ENCODE measurements at regions not wholly inside any gene's neighbourhood (a gene's known extent, or its start where the extent isn't known, plus 50 kb on each side); places are given as distances from the start of the nearest gene placed in this dataset.
A peak's percentile ranks its signal among the peaks of the same experiment; 100 is the strongest.

GRCh38 chr9:14428781-14429230, 114.9 kb upstream of the NFIB start:
- no peak overlapping the region for H3K27ac ChIP-seq
- H3K4me2 ChIP-seq (ENCODE audit: low read length) = peak overlapping the region; percentile 12
- no peaks in the 10 kb centered on the region for H3K27me3 ChIP-seq (ENCODE audit: control insufficient read depth, insufficient read depth, low read length)
- no peaks in the 10 kb centered on the region for H3K9me3 ChIP-seq (ENCODE audit: control insufficient read depth, low read length)
- TF ChIP-seq, protein P1, sequence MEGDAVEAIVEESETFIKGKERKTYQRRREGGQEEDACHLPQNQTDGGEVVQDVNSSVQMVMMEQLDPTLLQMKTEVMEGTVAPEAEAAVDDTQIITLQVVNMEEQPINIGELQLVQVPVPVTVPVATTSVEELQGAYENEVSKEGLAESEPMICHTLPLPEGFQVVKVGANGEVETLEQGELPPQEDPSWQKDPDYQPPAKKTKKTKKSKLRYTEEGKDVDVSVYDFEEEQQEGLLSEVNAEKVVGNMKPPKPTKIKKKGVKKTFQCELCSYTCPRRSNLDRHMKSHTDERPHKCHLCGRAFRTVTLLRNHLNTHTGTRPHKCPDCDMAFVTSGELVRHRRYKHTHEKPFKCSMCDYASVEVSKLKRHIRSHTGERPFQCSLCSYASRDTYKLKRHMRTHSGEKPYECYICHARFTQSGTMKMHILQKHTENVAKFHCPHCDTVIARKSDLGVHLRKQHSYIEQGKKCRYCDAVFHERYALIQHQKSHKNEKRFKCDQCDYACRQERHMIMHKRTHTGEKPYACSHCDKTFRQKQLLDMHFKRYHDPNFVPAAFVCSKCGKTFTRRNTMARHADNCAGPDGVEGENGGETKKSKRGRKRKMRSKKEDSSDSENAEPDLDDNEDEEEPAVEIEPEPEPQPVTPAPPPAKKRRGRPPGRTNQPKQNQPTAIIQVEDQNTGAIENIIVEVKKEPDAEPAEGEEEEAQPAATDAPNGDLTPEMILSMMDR (IDR thresholded peaks at IDR 0.05) = peak; percentile 21
- no peaks in the 10 kb centered on the region for H3K79me2 ChIP-seq
- no peak overlapping the region for H3K9ac ChIP-seq
- H3K36me3 ChIP-seq (ENCODE audit: control insufficient read depth, insufficient read depth, low read length) = no peaks in the 10 kb centered on the region
- no peaks in the 10 kb centered on the region for H3K4me1 ChIP-seq
- H2AFZ ChIP-seq = no peak overlapping the region
- no peak overlapping the region for H3K4me3 ChIP-seq (ENCODE audit: low read depth, low read length)

- H3K27ac ChIP-seq = no peak overlapping the region
- no peaks in the 10 kb centered on the region for H3K27me3 ChIP-seq (ENCODE audit: control insufficient read depth, insufficient read depth, low read length)
- H3K4me3 ChIP-seq (ENCODE audit: low read depth, low read length) = no peak overlapping the region
- H2AFZ ChIP-seq = no peak overlapping the region
- H3K4me2 ChIP-seq (ENCODE audit: low read length) = no peak overlapping the region
- H3K4me1 ChIP-seq = no peaks in the 10 kb centered on the region
- TF ChIP-seq, protein P1 (IDR thresholded peaks at IDR 0.05) = no peak
- no peaks in the 10 kb centered on the region for H3K9me3 ChIP-seq (ENCODE audit: control insufficient read depth, low read length)
- H3K36me3 ChIP-seq (ENCODE audit: control insufficient read depth, insufficient read depth, low read length) = no peaks in the 10 kb centered on the region
- H3K79me2 ChIP-seq = no peaks in the 10 kb centered on the region
- H3K9ac ChIP-seq = no peak overlapping the region
Measured at GRCh38 chr9:14427419-14427818, 113.5 kb upstream of the NFIB start.

DNA sequence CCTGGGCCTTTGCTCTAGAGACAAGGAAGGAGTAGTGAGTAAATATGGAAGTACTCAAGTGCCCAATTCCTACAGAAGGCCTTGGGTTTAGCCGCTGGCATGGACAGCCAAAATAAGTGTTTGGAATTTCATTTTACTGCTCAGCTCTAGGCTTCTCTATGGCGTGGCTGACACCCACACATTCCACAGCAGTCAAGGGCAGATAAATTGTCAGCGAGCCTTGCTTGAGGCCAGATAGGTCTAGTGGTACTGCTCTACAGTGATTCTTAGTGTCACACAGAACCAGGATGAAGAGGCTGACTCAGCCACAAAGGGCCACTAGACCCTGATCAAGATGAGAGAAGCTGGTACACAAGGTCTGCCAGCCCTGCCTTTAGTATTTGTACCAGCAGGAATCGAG, 111.0 kb upstream of the NFIB start:
- Histone ChIP-seq H3K4me2 (ENCODE audit: low read length) (no peak overlapping the region), H3K4me3 (ENCODE audit: low read depth, low read length) (no peak overlapping the region), H3K9ac (no peak overlapping the region), H2AFZ (no peak overlapping the region), H3K36me3 (ENCODE audit: control insufficient read depth, insufficient read depth, low read length) (no peaks in the 10 kb centered on the region), H3K9me3 (ENCODE audit: control insufficient read depth, low read length) (no peaks in the 10 kb centered on the region), H3K79me2 (no peaks in the 10 kb centered on the region), H3K27ac (no peak overlapping the region), H3K27me3 (ENCODE audit: control insufficient read depth, insufficient read depth, low read length) (no peaks in the 10 kb centered on the region), H3K4me1 (no peaks in the 10 kb centered on the region)
- TF ChIP-seq, protein P1 (IDR thresholded peaks at IDR 0.05) = no peak

GRCh38 chr9:14424289-14424688, 110.3 kb upstream of the NFIB start:
- Histone ChIP-seq H3K36me3 (ENCODE audit: control insufficient read depth, insufficient read depth, low read length) (no peaks in the 10 kb centered on the region), H3K4me3 (ENCODE audit: low read depth, low read length) (no peak overlapping the region), H3K4me1 (no peaks in the 10 kb centered on the region), H3K27me3 (ENCODE audit: control insufficient read depth, insufficient read depth, low read length) (no peaks in the 10 kb centered on the region), H3K9ac (no peak overlapping the region), H3K79me2 (no peaks in the 10 kb centered on the region), H3K9me3 (ENCODE audit: control insufficient read depth, low read length) (no peaks in the 10 kb centered on the region), H2AFZ (no peak overlapping the region), H3K27ac (no peak overlapping the region), H3K4me2 (ENCODE audit: low read length) (no peak overlapping the region)
- TF ChIP-seq, protein P1 (IDR thresholded peaks at IDR 0.05) = no peak

DNA sequence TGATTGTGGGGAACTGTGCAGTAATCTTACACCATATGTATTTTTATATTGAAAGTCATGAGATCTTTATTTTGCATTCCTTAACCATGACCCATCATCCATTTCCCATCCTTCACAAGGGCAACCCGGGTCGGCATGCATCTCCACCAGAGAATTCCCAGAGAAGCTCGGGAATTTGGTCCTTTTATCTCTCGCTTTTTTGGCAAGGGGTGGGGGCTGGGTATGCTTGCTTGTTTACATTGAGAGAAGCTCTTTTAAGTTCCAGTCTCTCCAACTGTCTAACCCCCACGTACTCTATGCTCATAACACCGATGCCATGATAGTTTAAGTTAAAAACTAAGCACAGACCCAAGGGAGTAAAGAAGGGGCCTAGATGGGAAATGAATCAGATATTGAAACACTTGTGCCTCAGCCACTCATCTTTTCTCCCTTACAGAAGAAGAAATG, 109.9 kb upstream of the NFIB start:
- H3K4me2 ChIP-seq (ENCODE audit: low read length) = no peak overlapping the region
- H3K27me3 ChIP-seq (ENCODE audit: control insufficient read depth, insufficient read depth, low read length) = no peaks in the 10 kb centered on the region
- no peak overlapping the region for H3K9ac ChIP-seq
- H3K4me3 ChIP-seq (ENCODE audit: low read depth, low read length) = no peak overlapping the region
- no peaks in the 10 kb centered on the region for H3K4me1 ChIP-seq
- no peaks in the 10 kb centered on the region for H3K79me2 ChIP-seq
- H3K27ac ChIP-seq = no peak overlapping the region
- no peak overlapping the region for H2AFZ ChIP-seq
- TF ChIP-seq, protein P1 (IDR thresholded peaks at IDR 0.05) = no peak
- no peaks in the 10 kb centered on the region for H3K9me3 ChIP-seq (ENCODE audit: control insufficient read depth, low read length)
- H3K36me3 ChIP-seq (ENCODE audit: control insufficient read depth, insufficient read depth, low read length) = no peaks in the 10 kb centered on the region
